ENCODE measurements at regions not wholly inside any gene's neighbourhood (a gene's known extent, or its start where the extent isn't known, plus 50 kb on each side); places are given as distances from the start of the nearest gene placed in this dataset.

GRCh38 chr6:87825821-87826221, 123.8 kb upstream of the AKIRIN2 start:
- TF ChIP-seq CTCF (IDR thresholded peaks at IDR 0.05), result no peak
- no peak for TF ChIP-seq EP300 (IDR thresholded peaks at IDR 0.05)
- TF ChIP-seq POLR2A (IDR thresholded peaks at IDR 0.05), result no peak

Data from ovary (tissue), 3 donors.